Muscle layer of duodenum (tissue), 2 donors: ENCODE measurements at regions not wholly inside any gene's neighbourhood (a gene's known extent, or its start where the extent isn't known, plus 50 kb on each side); places are given as distances from the start of the nearest gene placed in this dataset.

ENCODE experiments used
- H3K27ac ChIP-seq: one replicate; pipeline ENCODE4 v1.7.0; 2013; ENCODE audit warnings: mild to moderate bottlenecking, low read length
- H3K27me3 ChIP-seq: one replicate; pipeline ENCODE4 v1.7.0; 2013; ENCODE audit warnings: low read depth, mild to moderate bottlenecking, control low read depth, low read length
- H3K36me3 ChIP-seq, 2 donors: one replicate each; pipeline ENCODE4 v1.7.0; 2013; ENCODE audit warnings: low read length in 2 of 2, control low read depth in 1 of 2, mild to moderate bottlenecking in 1 of 2; ENCODE audit not compliant: insufficient read depth in 2 of 2, control insufficient read depth in 1 of 2
- H3K4me1 ChIP-seq, 2 donors: one replicate each; pipeline ENCODE4 v1.7.0; 2013; ENCODE audit warnings: low read length in 2 of 2, mild to moderate bottlenecking in 2 of 2, control low read depth in 1 of 2, moderate library complexity in 1 of 2; ENCODE audit not compliant: insufficient read depth in 2 of 2, control insufficient read depth in 1 of 2
- H3K4me3 ChIP-seq, 2 donors: one replicate each; pipeline ENCODE4 v1.7.0; 2013; ENCODE audit warnings: low read length in 2 of 2, low read depth in 1 of 2, mild to moderate bottlenecking in 1 of 2
- H3K9me3 ChIP-seq, 2 donors: one replicate each; pipeline ENCODE4 v1.7.0; 2013; ENCODE audit warnings: low read length in 2 of 2, control low read depth in 1 of 2, mild to moderate bottlenecking in 1 of 2; ENCODE audit not compliant: control insufficient read depth in 1 of 2
- donor health status: healthy.

- Histone ChIP-seq H3K36me3 (no peaks in the 10 kb centered on the region), H3K4me1 (no peaks in the 10 kb centered on the region), H3K27me3 (no peaks in the 10 kb centered on the region), H3K9me3 (no peaks in the 10 kb centered on the region), H3K4me3 (no peak overlapping the region), H3K27ac (no peak overlapping the region)
Observed at GRCh38 chr4:151876381-151876988, 115.7 kb upstream of the GATB start.

- Histone ChIP-seq H3K27ac (no peak overlapping the region), H3K4me1 (no peaks in the 10 kb centered on the region), H3K27me3 (no peaks in the 10 kb centered on the region), H3K4me3 (no peak overlapping the region), H3K36me3 (no peaks in the 10 kb centered on the region), H3K9me3 (no peaks in the 10 kb centered on the region)
Observed at GRCh38 chr4:151874328-151874727, 113.5 kb upstream of the GATB start.

- no peaks in the 10 kb centered on the region for H3K9me3 ChIP-seq
- H3K27me3 ChIP-seq: no peaks in the 10 kb centered on the region
- peaks cover 0 to 10% of the 10 kb centered on the region in 2 donors for H3K4me1 ChIP-seq
- H3K36me3 ChIP-seq: no peaks in the 10 kb centered on the region
- no peak overlapping the region for H3K4me3 ChIP-seq
- no peak overlapping the region for H3K27ac ChIP-seq
Observed at GRCh38 chr4:151866592-151866918, 105.7 kb upstream of the GATB start.

- no peak overlapping the region for H3K4me3 ChIP-seq
- peaks cover 0 to 10% of the 10 kb centered on the region in 2 donors for H3K4me1 ChIP-seq
- no peak overlapping the region for H3K27ac ChIP-seq
- no peaks in the 10 kb centered on the region for H3K36me3 ChIP-seq
- no peaks in the 10 kb centered on the region for H3K27me3 ChIP-seq
- H3K9me3 ChIP-seq: no peaks in the 10 kb centered on the region
Observed at GRCh38 chr4:151865744-151866591, 105.2 kb upstream of the GATB start.

- no peaks in the 10 kb centered on the region for H3K27me3 ChIP-seq
- no peaks in the 10 kb centered on the region for H3K9me3 ChIP-seq
- no peak overlapping the region for H3K4me3 ChIP-seq
- H3K36me3 ChIP-seq: no peaks in the 10 kb centered on the region
- peaks cover 0 to 10% of the 10 kb centered on the region in 2 donors for H3K4me1 ChIP-seq
- H3K27ac ChIP-seq: no peak overlapping the region
Observed at GRCh38 chr4:151865312-151865711, 104.5 kb upstream of the GATB start.

- no peak overlapping the region for H3K4me3 ChIP-seq
- no peak overlapping the region for H3K27ac ChIP-seq
- no peaks in the 10 kb centered on the region for H3K9me3 ChIP-seq
- H3K36me3 ChIP-seq: no peaks in the 10 kb centered on the region
- peaks cover 0 to 10% of the 10 kb centered on the region in 2 donors for H3K4me1 ChIP-seq
- H3K27me3 ChIP-seq: no peaks in the 10 kb centered on the region
Observed at GRCh38 chr4:151864068-151864467, 103.3 kb upstream of the GATB start.

GRCh38 chr4:151862766-151863165 is 102.0 kb upstream of the GATB start:
- Histone ChIP-seq H3K4me1 (peaks cover 0 to 10% of the 10 kb centered on the region in 2 donors), H3K36me3 (no peaks in the 10 kb centered on the region), H3K9me3 (no peaks in the 10 kb centered on the region), H3K4me3 (no peak overlapping the region), H3K27me3 (no peaks in the 10 kb centered on the region), H3K27ac (no peak overlapping the region)

- H3K4me1 ChIP-seq: peaks cover 3 to 5% of the 10 kb centered on the region in 2 donors
- H3K27me3 ChIP-seq: no peaks in the 10 kb centered on the region
- H3K4me3 ChIP-seq: no peak overlapping the region
- no peaks in the 10 kb centered on the region for H3K36me3 ChIP-seq
- no peaks in the 10 kb centered on the region for H3K9me3 ChIP-seq
- H3K27ac ChIP-seq: no peak overlapping the region
Observed at GRCh38 chr4:151860561-151861093, 99.8 kb upstream of the GATB start.

- H3K27ac ChIP-seq: no peak overlapping the region
- no peaks in the 10 kb centered on the region for H3K27me3 ChIP-seq
- H3K4me1 ChIP-seq: peaks cover 0 to 3% of the 10 kb centered on the region in 2 donors
- H3K9me3 ChIP-seq: no peaks in the 10 kb centered on the region
- H3K4me3 ChIP-seq: no peak overlapping the region
- no peaks in the 10 kb centered on the region for H3K36me3 ChIP-seq
Observed at GRCh38 chr4:151859641-151860040, 98.8 kb upstream of the GATB start.

- no peak overlapping the region for H3K27ac ChIP-seq
- no peaks in the 10 kb centered on the region for H3K36me3 ChIP-seq
- no peak overlapping the region for H3K4me3 ChIP-seq
- H3K9me3 ChIP-seq: no peaks in the 10 kb centered on the region
- peaks cover 0 to 3% of the 10 kb centered on the region in 2 donors for H3K4me1 ChIP-seq
- H3K27me3 ChIP-seq: no peaks in the 10 kb centered on the region
Observed at GRCh38 chr4:151858356-151858755, 97.5 kb upstream of the GATB start.

GRCh38 chr4:151857368-151857767 is 96.6 kb upstream of the GATB start:
- H3K36me3 ChIP-seq: no peaks in the 10 kb centered on the region
- peaks cover 0 to 3% of the 10 kb centered on the region in 2 donors for H3K4me1 ChIP-seq
- no peak overlapping the region for H3K27ac ChIP-seq
- no peak overlapping the region for H3K4me3 ChIP-seq
- no peaks in the 10 kb centered on the region for H3K27me3 ChIP-seq
- no peaks in the 10 kb centered on the region for H3K9me3 ChIP-seq
